Neuron (in vitro differentiated cells): ENCODE measurements at regions not wholly inside any gene's neighbourhood (a gene's known extent, or its start where the extent isn't known, plus 50 kb on each side); places are given as distances from the start of the nearest gene placed in this dataset.

ENCODE experiments used
- H2AFZ ChIP-seq: one replicate; pipeline ENCODE4 v1.6.1; 2013; ENCODE audit warnings: low read depth, mild to moderate bottlenecking, inconsistent platforms, low read length, moderate library complexity
- H3K27me3 ChIP-seq: one replicate; pipeline ENCODE4 v1.6.1; 2013; ENCODE audit warnings: low read length; ENCODE audit not compliant: insufficient read depth
- H3K36me3 ChIP-seq: one replicate; pipeline ENCODE4 v1.6.1; 2013; ENCODE audit warnings: low read length; ENCODE audit not compliant: insufficient read depth
- H3K4me1 ChIP-seq: one replicate; pipeline ENCODE4 v1.6.1; 2013; ENCODE audit warnings: low read length; ENCODE audit not compliant: insufficient read depth
- H3K4me3 ChIP-seq: 2 replicates; pipeline ENCODE4 v1.5.1; 2013; ENCODE audit warnings: mild to moderate bottlenecking, low read length, moderate library complexity
- H3K9me3 ChIP-seq: one replicate; pipeline ENCODE4 v1.6.1; 2013; ENCODE audit warnings: low read length

GRCh38 chr7:118609207-118609606 is 384.7 kb downstream of the ANKRD7 start:
- H3K4me1 ChIP-seq, result peaks cover under 1% of the 10 kb centered on the region
- H3K4me3 ChIP-seq, result no peak overlapping the region
- H3K27me3 ChIP-seq, result no peaks in the 10 kb centered on the region
- no peaks in the 10 kb centered on the region for H3K36me3 ChIP-seq
- no peaks in the 10 kb centered on the region for H3K9me3 ChIP-seq
- H2AFZ ChIP-seq, result no peak overlapping the region

DNA sequence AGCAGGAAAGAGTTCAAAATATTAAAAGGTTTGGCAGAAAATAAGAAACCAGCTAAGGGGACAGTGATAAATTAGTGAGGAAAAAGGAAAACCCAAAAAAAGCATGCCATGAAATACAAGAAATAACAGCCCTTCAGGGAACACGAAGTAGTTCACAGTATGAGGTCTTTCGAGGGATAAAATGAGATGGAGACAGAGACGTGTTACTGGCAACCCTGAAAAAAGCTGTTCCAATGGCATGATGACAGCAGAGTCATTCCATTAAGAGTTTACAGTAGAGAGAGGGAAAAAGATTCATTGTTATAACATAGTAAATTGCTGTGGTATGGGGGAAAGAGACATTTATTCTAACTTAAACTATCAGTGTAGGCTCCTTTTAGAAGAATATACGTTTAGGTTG is 391.2 kb downstream of the ANKRD7 start:
- no peaks in the 10 kb centered on the region for H3K27me3 ChIP-seq
- H3K4me1 ChIP-seq, result peaks cover 16% of the 10 kb centered on the region
- no peak overlapping the region for H2AFZ ChIP-seq
- no peak overlapping the region for H3K4me3 ChIP-seq
- no peaks in the 10 kb centered on the region for H3K9me3 ChIP-seq
- H3K36me3 ChIP-seq, result no peaks in the 10 kb centered on the region

DNA sequence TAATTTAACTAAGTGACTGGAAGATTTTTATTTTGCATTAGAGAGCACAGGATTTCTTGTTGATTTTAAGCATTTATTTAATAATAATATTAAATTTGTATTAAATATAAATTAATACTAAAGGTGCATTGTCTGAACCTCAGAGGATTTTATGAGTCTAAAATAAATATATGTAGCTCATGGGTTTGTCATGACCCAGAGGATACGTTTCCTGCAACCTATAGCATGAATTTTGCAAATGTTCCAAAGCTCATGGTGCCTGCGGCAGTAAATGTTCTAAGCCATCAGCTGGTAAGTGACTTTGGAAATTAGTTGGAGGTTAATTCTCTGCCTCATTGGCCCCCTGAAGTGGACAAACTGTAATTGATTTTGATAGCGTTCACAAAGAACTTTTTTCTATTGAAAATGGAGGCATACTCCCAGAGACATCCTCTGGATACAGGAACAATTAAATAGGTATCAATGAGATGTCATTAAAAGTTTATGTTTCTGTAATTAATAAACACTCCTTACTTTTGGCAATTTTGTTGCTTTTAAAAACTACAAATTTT is 397.4 kb downstream of the ANKRD7 start:
- no peak overlapping the region for H3K4me3 ChIP-seq
- H3K9me3 ChIP-seq, result peaks cover 3% of the 10 kb centered on the region
- H3K36me3 ChIP-seq, result no peaks in the 10 kb centered on the region
- H2AFZ ChIP-seq, result no peak overlapping the region
- no peaks in the 10 kb centered on the region for H3K27me3 ChIP-seq
- H3K4me1 ChIP-seq, result peaks cover 4% of the 10 kb centered on the region

GRCh38 chr7:118626739-118627138 is 402.2 kb downstream of the ANKRD7 start:
- Histone ChIP-seq H2AFZ (no peak overlapping the region), H3K27me3 (no peaks in the 10 kb centered on the region), H3K36me3 (no peaks in the 10 kb centered on the region), H3K4me3 (no peak overlapping the region), H3K9me3 (peaks cover 6% of the 10 kb centered on the region), H3K4me1 (peaks cover 28% of the 10 kb centered on the region)

GRCh38 chr7:118627467-118627866 is 403.0 kb downstream of the ANKRD7 start:
- peaks cover 6% of the 10 kb centered on the region for H3K9me3 ChIP-seq
- no peaks in the 10 kb centered on the region for H3K27me3 ChIP-seq
- H2AFZ ChIP-seq, result no peak overlapping the region
- no peak overlapping the region for H3K4me3 ChIP-seq
- peaks cover 32% of the 10 kb centered on the region for H3K4me1 ChIP-seq
- no peaks in the 10 kb centered on the region for H3K36me3 ChIP-seq

DNA sequence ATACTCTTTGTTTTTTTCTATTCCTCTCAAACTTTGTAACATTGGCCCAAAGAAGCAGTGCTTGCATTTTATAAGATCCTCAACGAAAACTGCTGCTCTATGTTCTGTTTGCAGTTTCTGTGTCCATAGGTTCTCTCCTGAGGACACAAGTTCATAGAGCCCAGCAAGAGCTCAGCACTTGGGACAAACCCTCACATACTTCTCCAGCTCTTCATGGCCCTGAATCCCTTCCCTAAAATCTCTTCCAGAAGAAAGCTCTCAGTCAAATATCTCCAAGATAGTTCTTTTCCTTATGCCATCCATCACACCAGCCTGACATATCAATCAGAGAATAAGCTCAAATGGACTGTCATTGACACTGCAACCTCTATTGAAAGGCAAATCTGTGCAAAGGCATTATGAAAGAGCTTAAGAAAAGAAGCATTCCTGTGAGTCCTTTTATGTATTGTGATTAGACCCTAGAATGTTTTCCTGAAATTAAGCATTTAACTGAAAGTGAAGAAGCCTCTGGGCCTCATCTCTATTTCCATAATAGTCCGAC is 405.5 kb downstream of the ANKRD7 start:
- Histone ChIP-seq H3K27me3 (no peaks in the 10 kb centered on the region), H3K36me3 (no peaks in the 10 kb centered on the region), H2AFZ (no peak overlapping the region), H3K9me3 (peaks cover 6% of the 10 kb centered on the region), H3K4me3 (no peak overlapping the region), H3K4me1 (peaks cover 28% of the 10 kb centered on the region)

- no peak overlapping the region for H2AFZ ChIP-seq
- no peaks in the 10 kb centered on the region for H3K4me1 ChIP-seq
- no peaks in the 10 kb centered on the region for H3K36me3 ChIP-seq
- H3K9me3 ChIP-seq, result no peaks in the 10 kb centered on the region
- H3K27me3 ChIP-seq, result no peaks in the 10 kb centered on the region
- no peak overlapping the region for H3K4me3 ChIP-seq
Observed at GRCh38 chr7:118642396-118642795, 417.9 kb downstream of the ANKRD7 start.

DNA sequence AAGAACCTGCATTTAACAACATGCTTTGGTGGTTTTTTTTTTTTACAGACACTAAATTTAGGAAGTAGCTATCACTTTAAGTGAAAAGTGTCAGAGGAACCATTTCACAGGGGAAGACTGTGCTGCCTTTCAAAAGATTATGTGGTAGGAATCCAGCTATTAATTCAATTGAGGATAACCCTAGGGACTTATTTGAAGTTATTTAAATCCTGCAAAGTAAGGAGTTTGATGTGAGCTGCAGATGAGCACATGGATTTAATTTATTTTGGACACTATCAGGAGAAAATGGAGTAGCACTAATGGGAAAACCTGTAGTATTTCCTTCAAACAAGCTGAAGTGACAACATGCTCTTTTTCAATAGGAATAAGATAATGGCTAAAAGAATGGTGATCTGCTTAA is 419.8 kb downstream of the ANKRD7 start:
- H3K36me3 ChIP-seq, result no peaks in the 10 kb centered on the region
- H3K4me1 ChIP-seq, result no peaks in the 10 kb centered on the region
- no peak overlapping the region for H2AFZ ChIP-seq
- H3K27me3 ChIP-seq, result no peaks in the 10 kb centered on the region
- no peak overlapping the region for H3K4me3 ChIP-seq
- no peaks in the 10 kb centered on the region for H3K9me3 ChIP-seq

DNA sequence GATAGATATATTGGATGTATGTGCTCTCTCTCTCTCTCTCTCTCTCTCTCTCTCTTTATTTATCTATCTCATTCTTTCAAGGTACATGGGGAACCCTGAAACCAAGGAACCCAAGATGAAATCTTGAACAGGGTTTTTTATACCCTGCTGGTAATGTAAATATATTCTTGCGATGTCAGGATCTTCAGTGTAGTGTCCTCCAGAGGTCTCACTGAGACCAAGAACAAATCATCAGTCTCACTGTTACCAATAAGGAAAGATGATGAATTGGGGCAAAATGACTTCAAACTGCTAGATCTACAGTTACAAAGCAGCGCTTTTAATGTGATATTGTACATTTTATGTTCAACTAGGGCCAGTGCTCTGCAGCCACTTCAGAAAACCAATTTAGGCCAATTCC is 423.5 kb downstream of the ANKRD7 start:
- no peaks in the 10 kb centered on the region for H3K36me3 ChIP-seq
- H2AFZ ChIP-seq, result peak overlapping the region; percentile 10
- no peaks in the 10 kb centered on the region for H3K9me3 ChIP-seq
- H3K4me1 ChIP-seq, result no peaks in the 10 kb centered on the region
- no peak overlapping the region for H3K4me3 ChIP-seq
- H3K27me3 ChIP-seq, result no peaks in the 10 kb centered on the region

DNA sequence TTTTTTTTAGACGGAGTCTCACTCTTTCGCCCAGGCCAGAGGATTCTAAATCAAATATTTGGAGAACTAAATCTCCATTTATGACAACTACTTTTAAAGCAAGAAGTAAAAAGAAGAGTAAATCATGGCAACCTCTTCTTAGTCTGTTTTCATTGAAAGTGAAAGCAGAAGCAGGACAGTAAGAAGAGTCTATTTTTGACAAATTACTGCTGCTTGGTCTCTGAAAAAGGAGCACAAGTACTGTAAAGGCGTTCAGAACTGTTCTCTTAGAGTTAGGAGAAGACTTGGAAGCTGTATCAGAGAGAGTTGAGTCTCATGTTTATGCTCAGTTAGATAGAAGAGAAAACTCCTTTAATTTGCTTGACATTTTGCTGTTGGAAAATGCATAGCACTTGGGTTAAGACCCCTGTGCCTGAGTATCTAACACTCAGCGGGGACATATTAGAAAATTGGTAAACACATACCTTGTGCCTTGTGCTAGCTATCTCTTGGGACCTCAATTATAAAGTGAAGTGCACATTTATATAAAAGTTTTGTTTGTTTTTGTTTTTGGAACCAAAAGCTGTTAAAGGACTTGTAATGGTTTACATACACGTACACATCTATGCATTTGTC is 433.0 kb downstream of the ANKRD7 start:
- H3K4me3 ChIP-seq, result no peak overlapping the region
- H3K4me1 ChIP-seq, result no peaks in the 10 kb centered on the region
- H2AFZ ChIP-seq, result no peak overlapping the region
- H3K36me3 ChIP-seq, result no peaks in the 10 kb centered on the region
- no peaks in the 10 kb centered on the region for H3K27me3 ChIP-seq
- H3K9me3 ChIP-seq, result no peaks in the 10 kb centered on the region

- Histone ChIP-seq H3K4me3 (no peak overlapping the region), H3K9me3 (no peaks in the 10 kb centered on the region), H3K27me3 (no peaks in the 10 kb centered on the region), H3K4me1 (peaks cover 2% of the 10 kb centered on the region), H2AFZ (no peak overlapping the region), H3K36me3 (no peaks in the 10 kb centered on the region)
Observed at GRCh38 chr7:118662266-118662665, 437.8 kb downstream of the ANKRD7 start.

DNA sequence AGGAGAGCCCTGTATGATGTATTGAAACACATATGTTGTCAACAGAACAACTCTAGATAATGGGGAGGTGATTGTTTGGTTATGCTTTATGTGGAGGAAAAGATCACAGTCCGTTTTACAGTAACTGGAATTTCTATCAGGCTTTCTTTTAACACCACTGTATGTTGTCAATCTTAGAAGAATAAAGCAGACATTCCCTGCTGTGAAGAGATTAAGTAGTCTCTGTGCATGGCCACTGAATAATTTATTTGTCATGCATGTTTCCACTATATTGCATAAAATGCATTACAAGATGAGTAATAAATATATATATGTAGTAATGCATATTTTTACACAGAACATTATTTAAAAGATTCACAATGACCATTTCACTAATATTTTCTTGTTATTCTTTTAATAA is 440.0 kb downstream of the ANKRD7 start:
- H2AFZ ChIP-seq, result no peak overlapping the region
- peaks cover 2% of the 10 kb centered on the region for H3K4me1 ChIP-seq
- no peaks in the 10 kb centered on the region for H3K36me3 ChIP-seq
- H3K27me3 ChIP-seq, result no peaks in the 10 kb centered on the region
- no peak overlapping the region for H3K4me3 ChIP-seq
- no peaks in the 10 kb centered on the region for H3K9me3 ChIP-seq

DNA sequence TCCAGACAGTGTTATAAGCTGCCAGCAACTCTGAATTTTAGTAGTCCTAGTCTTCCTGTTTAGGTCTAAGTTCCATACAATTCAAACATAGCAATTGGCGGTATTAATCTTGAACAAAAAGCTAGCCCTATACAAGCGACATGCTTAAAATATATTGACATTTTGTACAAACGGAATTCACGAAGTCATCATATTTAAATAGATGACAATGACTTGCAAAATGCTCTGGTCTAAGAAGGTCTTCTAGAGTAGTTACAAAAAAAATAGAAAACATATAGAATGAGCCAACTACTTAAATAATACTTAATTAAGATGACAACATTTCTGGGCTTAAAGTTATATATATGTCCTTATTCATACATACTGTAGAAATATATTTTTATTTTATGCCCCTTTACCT is 446.6 kb downstream of the ANKRD7 start:
- H3K9me3 ChIP-seq, result no peaks in the 10 kb centered on the region
- no peak overlapping the region for H2AFZ ChIP-seq
- H3K36me3 ChIP-seq, result no peaks in the 10 kb centered on the region
- no peak overlapping the region for H3K4me3 ChIP-seq
- H3K27me3 ChIP-seq, result no peaks in the 10 kb centered on the region
- H3K4me1 ChIP-seq, result peaks cover 4% of the 10 kb centered on the region

- no peak overlapping the region for H2AFZ ChIP-seq
- H3K4me3 ChIP-seq, result no peak overlapping the region
- H3K36me3 ChIP-seq, result no peaks in the 10 kb centered on the region
- no peaks in the 10 kb centered on the region for H3K27me3 ChIP-seq
- H3K4me1 ChIP-seq, result no peaks in the 10 kb centered on the region
- no peaks in the 10 kb centered on the region for H3K9me3 ChIP-seq
Observed at GRCh38 chr7:118684796-118685195, 460.3 kb downstream of the ANKRD7 start.
